Breast epithelium (tissue), 3 donors: ENCODE measurements at regions not wholly inside any gene's neighbourhood (a gene's known extent, or its start where the extent isn't known, plus 50 kb on each side); places are given as distances from the start of the nearest gene placed in this dataset.

ENCODE experiments used
- CTCF ChIP-seq, 3 donors: fragments of 450-650 bp; IDR thresholded peaks; one replicate each; pipeline ENCODE4 v1.5.1; 2016 to 2017; ENCODE audit warnings: antibody characterized with exemption in 3 of 3, mild to moderate bottlenecking in 3 of 3, moderate library complexity in 3 of 3
- POLR2AphosphoS5 ChIP-seq, 3 donors: sonication (generic); formaldehyde crosslinking; IDR thresholded peaks; one replicate each; pipeline ENCODE4 v1.6.1; 2017; ENCODE audit warnings: antibody characterized with exemption in 3 of 3

DNA sequence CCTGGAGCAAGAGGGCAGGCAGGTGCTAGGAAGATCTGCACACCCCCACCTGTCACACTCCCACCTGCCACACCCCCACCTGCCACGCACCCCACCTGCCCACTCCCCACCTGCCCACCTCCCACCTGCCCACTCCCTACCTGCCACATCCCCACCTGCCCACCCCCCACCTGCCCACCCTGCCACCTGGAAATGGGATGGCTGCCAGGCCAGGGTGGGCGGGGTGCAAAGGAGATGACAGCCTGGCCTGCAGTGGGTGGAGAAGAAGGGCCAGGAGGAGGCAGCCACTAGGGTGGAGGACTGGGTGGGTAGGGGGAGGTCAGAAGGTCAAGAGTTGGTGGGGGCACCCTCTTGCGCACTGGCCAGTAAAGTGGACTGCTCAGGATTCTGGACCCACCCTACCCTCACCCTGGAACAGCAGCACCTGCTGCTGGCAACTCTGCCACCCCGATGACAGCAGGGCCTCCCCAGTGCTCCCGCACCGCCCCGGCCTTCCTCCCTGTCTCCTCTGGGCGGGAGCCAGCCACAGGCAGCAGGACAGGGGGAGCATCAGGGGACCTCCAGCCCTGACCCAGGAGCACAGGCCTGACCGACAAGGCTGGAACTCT lies 66.8 kb upstream of the NKX1-1 start:
- TF ChIP-seq CTCF (IDR thresholded peaks at IDR 0.05) (no peak), POLR2AphosphoS5 (IDR thresholded peaks at IDR 0.05) (no peak)
